ENCODE measurements at regions not wholly inside any gene's neighbourhood (a gene's known extent, or its start where the extent isn't known, plus 50 kb on each side); places are given as distances from the start of the nearest gene placed in this dataset.

GRCh38 chr5:133729800-133730199, 117.5 kb upstream of the FSTL4 start:
- Mint-ChIP-seq H3K9me3 (peaks cover 0 to 4% of the 10 kb centered on the region in 2 experiments; a peak in 4 of 5 replicates), H3K4me1 (no peaks in the 10 kb centered on the region), H3K27ac (no peak overlapping the region), H3K27me3 (ENCODE audit: low read depth) (peaks cover 19% of the 10 kb centered on the region), H3K36me3 (ENCODE audit: insufficient read depth in 1 of 3, low read depth in 3 of 3) (no peaks in the 10 kb centered on the region; a peak in 2 of 7 replicates), H3K4me3 (no peak overlapping the region)
- no peak overlapping the region for H2BK12ac ChIP-seq (ENCODE audit: insufficient read length, low read depth, low read length)
- H3K4ac ChIP-seq (ENCODE audit: low read depth, low read length), result no peak overlapping the region
- no peak for TF ChIP-seq CTCF (conservative IDR thresholded peaks at IDR 0.05)
- no peaks in the 10 kb centered on the region for H3K79me2 ChIP-seq (ENCODE audit: insufficient read depth, low read length)
- H3K27ac ChIP-seq (ENCODE audit: insufficient read length, low read depth, low read length), result no peak overlapping the region
- no CpG with 5 or more reads among the region's 3 CpGs for WGBS (ENCODE audit: extremely low coverage, insufficient read length, low lambda C conversion rate)
- no peaks in the 10 kb centered on the region for H3K23me2 ChIP-seq (ENCODE audit: insufficient read length, low read depth, low read length, poor library complexity, severe bottlenecking)
- H3K4me2 ChIP-seq (ENCODE audit: insufficient read depth, insufficient read length, low read length), result no peak overlapping the region
- H3K18ac ChIP-seq (ENCODE audit: insufficient read length, low read depth, low read length), result no peak overlapping the region
- H2AFZ ChIP-seq (ENCODE audit: low read length), result no peak overlapping the region
- H3K56ac ChIP-seq (ENCODE audit: insufficient read length, low read depth, low read length), result no peak overlapping the region
- no peaks in the 10 kb centered on the region for H4K20me1 ChIP-seq (ENCODE audit: control insufficient read depth, insufficient read depth, insufficient read length)
- peaks cover 6% of the 10 kb centered on the region for H3K9me3 ChIP-seq (ENCODE audit: control insufficient read depth, low read depth, low read length)
- H3K79me1 ChIP-seq (ENCODE audit: insufficient read depth, low read depth, low read length, poor library complexity, severe bottlenecking), result no peaks in the 10 kb centered on the region
- no peak overlapping the region for H4K5ac ChIP-seq (ENCODE audit: insufficient read length, low read depth, low read length)
- H2AK5ac ChIP-seq (ENCODE audit: insufficient read length, low read length), result no peak overlapping the region
- H3K23ac ChIP-seq (ENCODE audit: insufficient read length, low read depth, low read length), result no peak overlapping the region
- H2BK120ac ChIP-seq (ENCODE audit: low read depth, low read length, poor library complexity, severe bottlenecking), result no peak overlapping the region
- no peak for DNase-seq
- H2BK5ac ChIP-seq (ENCODE audit: insufficient read length, low read length), result no peak overlapping the region
- no peak overlapping the region for H4K8ac ChIP-seq (replicated peaks; ENCODE audit: insufficient read length, low read depth, low read length)
- no peaks in the 10 kb centered on the region for H3K4me1 ChIP-seq (ENCODE audit: insufficient read depth, low read length)
- no peak overlapping the region for H3K9ac ChIP-seq (ENCODE audit: extremely low read depth, insufficient read length, low read length)
- H3K27me3 ChIP-seq (ENCODE audit: insufficient read depth, low read length), result no peaks in the 10 kb centered on the region
- no peak overlapping the region for H4K91ac ChIP-seq (ENCODE audit: insufficient read length, low read depth, low read length)
- no peak overlapping the region for H2BK15ac ChIP-seq (ENCODE audit: low read depth, low read length)
- no peak overlapping the region for H3T11ph ChIP-seq (ENCODE audit: low read length)
- no peak overlapping the region for H3K14ac ChIP-seq (ENCODE audit: insufficient read depth, low read length)
- no peak overlapping the region for H2BK20ac ChIP-seq (ENCODE audit: low read depth, low read length, poor library complexity, severe bottlenecking)
